ENCODE measurements at regions not wholly inside any gene's neighbourhood (a gene's known extent, or its start where the extent isn't known, plus 50 kb on each side); places are given as distances from the start of the nearest gene placed in this dataset.

DNA sequence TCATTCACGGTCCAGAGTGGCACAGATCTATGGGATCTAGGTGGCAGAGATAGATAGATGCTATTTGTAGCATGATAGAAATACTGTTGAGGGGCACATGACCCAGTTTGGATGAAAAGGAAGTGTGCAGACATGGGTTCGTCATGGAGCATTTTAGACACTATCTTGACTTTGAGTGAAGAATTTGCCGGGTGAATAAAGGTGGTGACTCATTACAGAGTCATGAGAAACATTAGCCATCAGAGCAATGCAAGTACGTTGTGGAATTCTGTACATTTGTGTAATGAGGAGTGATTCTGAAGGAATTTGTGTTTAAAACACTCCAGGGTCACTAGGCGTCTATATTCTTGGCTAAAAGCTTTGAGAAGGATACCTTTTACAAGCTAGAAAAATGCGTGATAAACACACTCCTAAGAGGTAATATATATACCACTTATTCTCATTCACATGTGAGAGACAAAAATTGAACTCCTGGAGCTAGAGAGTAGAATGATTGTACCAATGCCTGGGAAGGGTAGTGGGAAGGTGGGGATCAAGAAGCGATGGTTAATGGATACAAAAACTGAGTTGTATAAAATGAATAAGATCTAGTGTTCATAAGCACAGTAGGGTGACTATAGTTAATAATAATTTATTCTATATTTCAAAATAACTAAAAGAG lies 593.7 kb upstream of the LUZP2 start:
- TF ChIP-seq ISL1 (CRISPR knock-in tag; IDR thresholded peaks at IDR 0.05), result peak; percentile 84
- TF ChIP-seq, protein P1, sequence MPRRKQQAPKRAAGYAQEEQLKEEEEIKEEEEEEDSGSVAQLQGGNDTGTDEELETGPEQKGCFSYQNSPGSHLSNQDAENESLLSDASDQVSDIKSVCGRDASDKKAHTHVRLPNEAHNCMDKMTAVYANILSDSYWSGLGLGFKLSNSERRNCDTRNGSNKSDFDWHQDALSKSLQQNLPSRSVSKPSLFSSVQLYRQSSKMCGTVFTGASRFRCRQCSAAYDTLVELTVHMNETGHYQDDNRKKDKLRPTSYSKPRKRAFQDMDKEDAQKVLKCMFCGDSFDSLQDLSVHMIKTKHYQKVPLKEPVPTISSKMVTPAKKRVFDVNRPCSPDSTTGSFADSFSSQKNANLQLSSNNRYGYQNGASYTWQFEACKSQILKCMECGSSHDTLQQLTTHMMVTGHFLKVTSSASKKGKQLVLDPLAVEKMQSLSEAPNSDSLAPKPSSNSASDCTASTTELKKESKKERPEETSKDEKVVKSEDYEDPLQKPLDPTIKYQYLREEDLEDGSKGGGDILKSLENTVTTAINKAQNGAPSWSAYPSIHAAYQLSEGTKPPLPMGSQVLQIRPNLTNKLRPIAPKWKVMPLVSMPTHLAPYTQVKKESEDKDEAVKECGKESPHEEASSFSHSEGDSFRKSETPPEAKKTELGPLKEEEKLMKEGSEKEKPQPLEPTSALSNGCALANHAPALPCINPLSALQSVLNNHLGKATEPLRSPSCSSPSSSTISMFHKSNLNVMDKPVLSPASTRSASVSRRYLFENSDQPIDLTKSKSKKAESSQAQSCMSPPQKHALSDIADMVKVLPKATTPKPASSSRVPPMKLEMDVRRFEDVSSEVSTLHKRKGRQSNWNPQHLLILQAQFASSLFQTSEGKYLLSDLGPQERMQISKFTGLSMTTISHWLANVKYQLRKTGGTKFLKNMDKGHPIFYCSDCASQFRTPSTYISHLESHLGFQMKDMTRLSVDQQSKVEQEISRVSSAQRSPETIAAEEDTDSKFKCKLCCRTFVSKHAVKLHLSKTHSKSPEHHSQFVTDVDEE (CRISPR knock-in tag; IDR thresholded peaks at IDR 0.05), result no peak
- no peak for TF ChIP-seq ZC3H10 (CRISPR knock-in tag; IDR thresholded peaks at IDR 0.05)
- peak; percentile 27; the same call in 1 of the 2 replicates for TF ChIP-seq TOX (CRISPR knock-in tag; IDR thresholded peaks at IDR 0.05; ENCODE audit: borderline replicate concordance)
- no peak for TF ChIP-seq OSR1 (CRISPR knock-in tag; IDR thresholded peaks at IDR 0.05)
- TF ChIP-seq TCF4 (CRISPR knock-in tag; IDR thresholded peaks at IDR 0.05; ENCODE audit: borderline replicate concordance), result no peak
- TF ChIP-seq, protein P2, sequence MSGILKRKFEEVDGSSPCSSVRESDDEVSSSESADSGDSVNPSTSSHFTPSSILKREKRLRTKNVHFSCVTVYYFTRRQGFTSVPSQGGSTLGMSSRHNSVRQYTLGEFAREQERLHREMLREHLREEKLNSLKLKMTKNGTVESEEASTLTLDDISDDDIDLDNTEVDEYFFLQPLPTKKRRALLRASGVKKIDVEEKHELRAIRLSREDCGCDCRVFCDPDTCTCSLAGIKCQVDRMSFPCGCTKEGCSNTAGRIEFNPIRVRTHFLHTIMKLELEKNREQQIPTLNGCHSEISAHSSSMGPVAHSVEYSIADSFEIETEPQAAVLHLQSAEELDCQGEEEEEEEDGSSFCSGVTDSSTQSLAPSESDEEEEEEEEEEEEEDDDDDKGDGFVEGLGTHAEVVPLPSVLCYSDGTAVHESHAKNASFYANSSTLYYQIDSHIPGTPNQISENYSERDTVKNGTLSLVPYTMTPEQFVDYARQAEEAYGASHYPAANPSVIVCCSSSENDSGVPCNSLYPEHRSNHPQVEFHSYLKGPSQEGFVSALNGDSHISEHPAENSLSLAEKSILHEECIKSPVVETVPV (CRISPR knock-in tag; IDR thresholded peaks at IDR 0.05), result 0 out of 2 replicates have a peak, but pooled peaks have one; percentile 11
- ATAC-seq, result peak; percentile 93

DNA sequence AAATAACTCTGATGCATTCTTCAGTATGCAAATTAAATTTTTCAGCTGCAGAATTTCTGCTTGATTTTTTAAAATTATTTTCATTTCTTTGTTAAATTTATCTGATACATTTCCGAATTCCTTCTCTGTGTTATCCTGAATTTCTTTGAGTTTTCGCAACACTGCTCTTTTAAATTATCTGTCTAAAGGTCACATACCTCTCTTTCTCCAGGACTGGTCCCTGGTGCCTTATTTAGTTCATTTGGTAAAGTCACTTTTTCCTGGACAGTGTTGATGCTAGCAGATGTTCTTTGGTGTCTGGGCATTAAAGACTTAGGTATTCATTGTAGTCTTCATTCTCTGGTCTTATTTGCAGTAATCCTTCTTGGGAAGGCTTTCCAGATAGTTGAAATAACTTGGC lies 577.4 kb upstream of the LUZP2 start:
- no peak for ATAC-seq
- TF ChIP-seq GLIS3 (CRISPR knock-in tag; IDR thresholded peaks at IDR 0.05) (no peak), ARNTL (CRISPR knock-in tag; IDR thresholded peaks at IDR 0.05; ENCODE audit: borderline replicate concordance, low read depth) (no peak), ZNF8 (CRISPR knock-in tag; IDR thresholded peaks at IDR 0.05) (no peak), CSDC2 (CRISPR knock-in tag; IDR thresholded peaks at IDR 0.05) (no peak), ZNF565 (CRISPR knock-in tag; conservative IDR thresholded peaks at IDR 0.05; ENCODE audit: low read depth) (no peak)
- TF ChIP-seq, protein P3, sequence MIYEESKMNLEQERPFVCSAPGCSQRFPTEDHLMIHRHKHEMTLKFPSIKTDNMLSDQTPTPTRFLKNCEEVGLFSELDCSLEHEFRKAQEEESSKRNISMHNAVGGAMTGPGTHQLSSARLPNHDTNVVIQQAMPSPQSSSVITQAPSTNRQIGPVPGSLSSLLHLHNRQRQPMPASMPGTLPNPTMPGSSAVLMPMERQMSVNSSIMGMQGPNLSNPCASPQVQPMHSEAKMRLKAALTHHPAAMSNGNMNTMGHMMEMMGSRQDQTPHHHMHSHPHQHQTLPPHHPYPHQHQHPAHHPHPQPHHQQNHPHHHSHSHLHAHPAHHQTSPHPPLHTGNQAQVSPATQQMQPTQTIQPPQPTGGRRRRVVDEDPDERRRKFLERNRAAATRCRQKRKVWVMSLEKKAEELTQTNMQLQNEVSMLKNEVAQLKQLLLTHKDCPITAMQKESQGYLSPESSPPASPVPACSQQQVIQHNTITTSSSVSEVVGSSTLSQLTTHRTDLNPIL (CRISPR knock-in tag; IDR thresholded peaks at IDR 0.05; ENCODE audit: low read depth), result no peak
- TF ChIP-seq, protein P4, sequence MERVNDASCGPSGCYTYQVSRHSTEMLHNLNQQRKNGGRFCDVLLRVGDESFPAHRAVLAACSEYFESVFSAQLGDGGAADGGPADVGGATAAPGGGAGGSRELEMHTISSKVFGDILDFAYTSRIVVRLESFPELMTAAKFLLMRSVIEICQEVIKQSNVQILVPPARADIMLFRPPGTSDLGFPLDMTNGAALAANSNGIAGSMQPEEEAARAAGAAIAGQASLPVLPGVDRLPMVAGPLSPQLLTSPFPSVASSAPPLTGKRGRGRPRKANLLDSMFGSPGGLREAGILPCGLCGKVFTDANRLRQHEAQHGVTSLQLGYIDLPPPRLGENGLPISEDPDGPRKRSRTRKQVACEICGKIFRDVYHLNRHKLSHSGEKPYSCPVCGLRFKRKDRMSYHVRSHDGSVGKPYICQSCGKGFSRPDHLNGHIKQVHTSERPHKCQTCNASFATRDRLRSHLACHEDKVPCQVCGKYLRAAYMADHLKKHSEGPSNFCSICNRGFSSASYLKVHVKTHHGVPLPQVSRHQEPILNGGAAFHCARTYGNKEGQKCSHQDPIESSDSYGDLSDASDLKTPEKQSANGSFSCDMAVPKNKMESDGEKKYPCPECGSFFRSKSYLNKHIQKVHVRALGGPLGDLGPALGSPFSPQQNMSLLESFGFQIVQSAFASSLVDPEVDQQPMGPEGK (CRISPR knock-in tag; IDR thresholded peaks at IDR 0.05; ENCODE audit: borderline replicate concordance), result no peak
- TF ChIP-seq, protein P1 (CRISPR knock-in tag; IDR thresholded peaks at IDR 0.05), result no peak

DNA sequence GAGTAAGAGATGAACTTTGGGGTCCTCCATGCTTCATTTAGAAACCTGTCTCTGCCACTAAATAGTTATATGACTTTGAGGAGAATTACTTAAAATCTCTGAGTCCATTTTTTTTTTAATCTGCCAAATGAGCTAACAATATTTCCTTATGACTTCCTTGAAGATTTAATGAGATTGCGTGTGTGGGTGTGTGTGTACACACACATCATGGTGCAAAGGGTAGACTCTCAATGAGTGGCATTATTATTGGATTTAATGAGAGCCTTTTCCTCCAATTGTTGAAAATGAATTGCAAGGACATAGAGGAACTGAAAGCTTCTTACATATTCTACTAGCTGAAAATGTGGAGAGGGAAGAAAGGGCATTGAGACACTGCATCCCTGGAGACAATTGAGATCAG lies 573.5 kb upstream of the LUZP2 start:
- no peak for ATAC-seq
- TF ChIP-seq OSR1 (CRISPR knock-in tag; IDR thresholded peaks at IDR 0.05) (no peak), ARNTL (CRISPR knock-in tag; IDR thresholded peaks at IDR 0.05; ENCODE audit: borderline replicate concordance, low read depth) (no peak), SNAI2 (CRISPR knock-in tag; IDR thresholded peaks at IDR 0.05) (no peak), ZFP30 (CRISPR knock-in tag; IDR thresholded peaks at IDR 0.05) (no peak)
- TF ChIP-seq, protein P3 (CRISPR knock-in tag; IDR thresholded peaks at IDR 0.05; ENCODE audit: low read depth), result no peak
